GM12865 (cell line): ENCODE measurements at regions not wholly inside any gene's neighbourhood (a gene's known extent, or its start where the extent isn't known, plus 50 kb on each side); places are given as distances from the start of the nearest gene placed in this dataset.

Experiments
- DNase-seq: peaks from one replicate; pipeline ENCODE4 v3.0.0; 2010; ENCODE audit warnings: low read depth
- H3K4me3 ChIP-seq: 2 replicates; pipeline ENCODE4 v1.5.1; 2011; ENCODE audit warnings: mild to moderate bottlenecking, low read depth, low read length, control low read depth
- CTCF ChIP-seq: IDR thresholded peaks from 2 replicates; pipeline ENCODE4 v1.5.1; 2011; ENCODE audit warnings: low read length, control low read depth, low read depth, inconsistent platforms; ENCODE audit not compliant: insufficient read depth; ENCODE audit errors: missing control alignments

GRCh38 chr17:71147906-71148305 is 972.9 kb upstream of the SOX9 start:
- no peak overlapping the region for H3K4me3 ChIP-seq
- no peak for TF ChIP-seq CTCF
- no peak for DNase-seq

GRCh38 chr17:71149607-71150006 is 971.2 kb upstream of the SOX9 start:
- H3K4me3 ChIP-seq = no peak overlapping the region
- no peak for TF ChIP-seq CTCF
- no peak for DNase-seq

GRCh38 chr17:71157297-71157696 is 963.5 kb upstream of the SOX9 start:
- TF ChIP-seq CTCF = no peak
- no peak for DNase-seq
- no peak overlapping the region for H3K4me3 ChIP-seq

- TF ChIP-seq CTCF = no peak
- no peak overlapping the region for H3K4me3 ChIP-seq
- no peak for DNase-seq
These were observed 962.4 kb upstream of the SOX9 start for GRCh38 chr17:71158437-71158836.

- TF ChIP-seq CTCF = no peak
- no peak overlapping the region for H3K4me3 ChIP-seq
- DNase-seq = no peak
These were observed 957.6 kb upstream of the SOX9 start for GRCh38 chr17:71163121-71163812.

GRCh38 chr17:71163813-71164122 is 957.1 kb upstream of the SOX9 start:
- no peak for TF ChIP-seq CTCF
- H3K4me3 ChIP-seq = no peak overlapping the region
- no peak for DNase-seq

GRCh38 chr17:71164561-71164960 is 956.3 kb upstream of the SOX9 start:
- no peak for TF ChIP-seq CTCF
- DNase-seq = no peak
- H3K4me3 ChIP-seq = no peak overlapping the region
